ENCODE measurements at regions not wholly inside any gene's neighbourhood (a gene's known extent, or its start where the extent isn't known, plus 50 kb on each side); places are given as distances from the start of the nearest gene placed in this dataset.

- no peak for DNase-seq (ENCODE audit: low read depth in 1 of 2, low spot score in 1 of 2)
- no peak overlapping the region for H3K4me3 ChIP-seq (replicated peaks; ENCODE audit: insufficient read depth, low read length)
Measured at GRCh38 chr16:9251026-9251425, 159.6 kb downstream of the HAPSTR1 start.

GRCh38 chr16:9254863-9255262 lies 163.4 kb downstream of the HAPSTR1 start:
- TF ChIP-seq CTCF (IDR thresholded peaks at IDR 0.05; ENCODE audit: insufficient read depth, low read length) (no peak), POLR2AphosphoS5 (IDR thresholded peaks at IDR 0.05; ENCODE audit: low read depth) (no peak), SPI1 (IDR thresholded peaks at IDR 0.05; ENCODE audit: borderline replicate concordance, low read depth) (no peak), REST (IDR thresholded peaks at IDR 0.05; ENCODE audit: insufficient replicate concordance, low read depth) (no peak), GABPA (IDR thresholded peaks at IDR 0.05; ENCODE audit: low read depth) (no peak)
- no peak overlapping the region for H3K27ac ChIP-seq (replicated peaks)
- no peaks in the 10 kb centered on the region for H3K27me3 ChIP-seq (ENCODE audit: insufficient read depth, poor library complexity, severe bottlenecking)
- DNase-seq (ENCODE audit: low read depth in 1 of 2, low spot score in 1 of 2): no peak
- H3K4me3 ChIP-seq (replicated peaks; ENCODE audit: insufficient read depth, low read length): no peak overlapping the region

More at GRCh38 chr16:9251026-9251425, 159.6 kb downstream of the HAPSTR1 start:
- Histone ChIP-seq H3K27ac (replicated peaks) (no peak overlapping the region), H3K27me3 (ENCODE audit: insufficient read depth, poor library complexity, severe bottlenecking) (no peaks in the 10 kb centered on the region)
- TF ChIP-seq REST (IDR thresholded peaks at IDR 0.05; ENCODE audit: insufficient replicate concordance, low read depth) (no peak), POLR2AphosphoS5 (IDR thresholded peaks at IDR 0.05; ENCODE audit: low read depth) (no peak), CTCF (IDR thresholded peaks at IDR 0.05; ENCODE audit: insufficient read depth, low read length) (no peak), GABPA (IDR thresholded peaks at IDR 0.05; ENCODE audit: low read depth) (no peak), SPI1 (IDR thresholded peaks at IDR 0.05; ENCODE audit: borderline replicate concordance, low read depth) (no peak)

GRCh38 chr16:9256196-9256595 lies 164.8 kb downstream of the HAPSTR1 start:
- TF ChIP-seq CTCF (IDR thresholded peaks at IDR 0.05; ENCODE audit: insufficient read depth, low read length): peak; percentile 60
- TF ChIP-seq POLR2AphosphoS5 (IDR thresholded peaks at IDR 0.05; ENCODE audit: low read depth): no peak
- H3K27me3 ChIP-seq (ENCODE audit: insufficient read depth, poor library complexity, severe bottlenecking): no peaks in the 10 kb centered on the region
- H3K4me3 ChIP-seq (replicated peaks; ENCODE audit: insufficient read depth, low read length): no peak overlapping the region
- H3K27ac ChIP-seq (replicated peaks): no peak overlapping the region
- peak in 1 of 2 experiments; percentile 45 for DNase-seq (ENCODE audit: low read depth in 1 of 2, low spot score in 1 of 2)

GRCh38 chr16:9257843-9258242 lies 166.4 kb downstream of the HAPSTR1 start:
- no peak for DNase-seq (ENCODE audit: low read depth in 1 of 2, low spot score in 1 of 2)
- Histone ChIP-seq H3K4me3 (replicated peaks; ENCODE audit: insufficient read depth, low read length) (no peak overlapping the region), H3K27ac (replicated peaks) (no peak overlapping the region), H3K27me3 (ENCODE audit: insufficient read depth, poor library complexity, severe bottlenecking) (no peaks in the 10 kb centered on the region)
- no peak for TF ChIP-seq CTCF (IDR thresholded peaks at IDR 0.05; ENCODE audit: insufficient read depth, low read length)
- TF ChIP-seq SPI1 (IDR thresholded peaks at IDR 0.05; ENCODE audit: borderline replicate concordance, low read depth): no peak
- TF ChIP-seq POLR2AphosphoS5 (IDR thresholded peaks at IDR 0.05; ENCODE audit: low read depth): no peak
- TF ChIP-seq GABPA (IDR thresholded peaks at IDR 0.05; ENCODE audit: low read depth): no peak
- TF ChIP-seq REST (IDR thresholded peaks at IDR 0.05; ENCODE audit: insufficient replicate concordance, low read depth): no peak
